Panc1 (cell line): ENCODE measurements at regions not wholly inside any gene's neighbourhood (a gene's known extent, or its start where the extent isn't known, plus 50 kb on each side); places are given as distances from the start of the nearest gene placed in this dataset.

Experiments
- ATAC-seq: fragments of 200-7000 bp; cut with Tn5 transposase; 2 replicates; pipeline ENCODE4 v1.9.1; 2020; ENCODE audit warnings: mild to moderate bottlenecking, moderate library complexity
- BruUV-seq: library from RNA; stranded (reverse); fragments of 400-500 nt; replicated peaks from 2 replicates; lab custom pipeline; 2021; lab: Mats Ljungman, UMichigan
- CTCF ChIA-PET: fragments of 300-600 bp; sonication (Branson Sonifier 250); formaldehyde crosslinking; loops from one replicate; lab custom pipeline; 2022; ENCODE audit warnings: antibody characterized with exemption; lab: Charles Lee
- POLR2A ChIA-PET: fragments of 300-600 bp; sonication (Branson Sonifier 250); formaldehyde crosslinking; loops from one replicate; lab custom pipeline; 2022; ENCODE audit warnings: antibody characterized with exemption; lab: Charles Lee
- DNase-seq: peaks from one replicate; pipeline ENCODE4 v3.0.0-alpha.2; 2010; ENCODE audit warnings: low read depth, low spot score
- H3K27ac ChIP-seq: 2 replicates; pipeline ENCODE4 v1.5.1; 2011; ENCODE audit warnings: mild to moderate bottlenecking, low read length, inconsistent platforms
- H3K27me3 ChIP-seq: fragments of 200-500 bp; sonication (Bioruptor generic); 2 replicates; pipeline ENCODE4 v1.6.0; 2014; ENCODE audit warnings: low read length, inconsistent platforms; ENCODE audit not compliant: control insufficient read depth, insufficient read depth
- H3K36me3 ChIP-seq: fragments of 200-500 bp; sonication (Bioruptor generic); 2 replicates; pipeline ENCODE4 v1.5.1; 2014; ENCODE audit warnings: inconsistent platforms, mild to moderate bottlenecking, low read length, moderate library complexity; ENCODE audit not compliant: control insufficient read depth, insufficient read depth
- H3K4me1 ChIP-seq: 2 replicates; pipeline ENCODE4 v1.5.1; 2011; ENCODE audit warnings: inconsistent platforms, mild to moderate bottlenecking, low read length, moderate library complexity; ENCODE audit not compliant: control insufficient read depth, insufficient read depth
- H3K4me3 ChIP-seq, 2 experiments: 2 replicates each; pipeline ENCODE4 v1.5.1; 2011 to 2012; ENCODE audit warnings: low read depth in 2 of 2, low read length in 2 of 2, mild to moderate bottlenecking in 2 of 2, inconsistent platforms in 1 of 2, moderate library complexity in 1 of 2
- H3K9me3 ChIP-seq: fragments of 200-500 bp; sonication (Bioruptor generic); 2 replicates; pipeline ENCODE4 v1.5.1; 2014; ENCODE audit warnings: low read depth, mild to moderate bottlenecking, inconsistent platforms, low read length, moderate library complexity; ENCODE audit not compliant: control insufficient read depth, insufficient read depth
- POLR2AphosphoS5 ChIP-seq: IDR thresholded peaks from 2 replicates; pipeline ENCODE4 v1.6.1; 2012; ENCODE audit warnings: mild to moderate bottlenecking, low read depth, low read length, moderate library complexity
- SIN3A ChIP-seq: IDR thresholded peaks from 2 replicates; pipeline ENCODE4 v1.6.1; 2012; ENCODE audit warnings: low read depth, mild to moderate bottlenecking, low read length, moderate library complexity, borderline replicate concordance; ENCODE audit not compliant: insufficient read depth
- TCF7L2 ChIP-seq: IDR thresholded peaks from 2 replicates; pipeline ENCODE4 v1.6.1; 2011; ENCODE audit warnings: mild to moderate bottlenecking, low read depth, low read length, inconsistent platforms
- in situ Hi-C: cut with HindIII; loops from 2 replicates; pipeline ENCODE4 v1.10.0; 2016; ENCODE audit warnings: low sequenced_read_pairs, low pct_unique_long_range_greater_than_20kb
- intact Hi-C: fragments of 100-400 bp; cut with micrococcal nuclease; formaldehyde crosslinking; loops from one replicate; pipeline ENCODE4 v1.10.0; 2022; ENCODE audit not compliant: unreplicated experiment
- TF ChIP-seq, protein P1 (sequence below): fragments of 450-650 bp; IDR thresholded peaks from 2 replicates; pipeline ENCODE4 v1.5.1; 2017; ENCODE audit warnings: mild to moderate bottlenecking
- TF ChIP-seq, protein P2 (sequence below), 2 experiments: IDR thresholded peaks; 2 replicates each; pipeline ENCODE4 v1.6.1; 2011 to 2012; ENCODE audit warnings: low read depth in 2 of 2, control low read depth in 1 of 2, low read length in 1 of 2, mild to moderate bottlenecking in 1 of 2, moderate library complexity in 1 of 2; ENCODE audit not compliant: insufficient read depth in 1 of 2

DNA sequence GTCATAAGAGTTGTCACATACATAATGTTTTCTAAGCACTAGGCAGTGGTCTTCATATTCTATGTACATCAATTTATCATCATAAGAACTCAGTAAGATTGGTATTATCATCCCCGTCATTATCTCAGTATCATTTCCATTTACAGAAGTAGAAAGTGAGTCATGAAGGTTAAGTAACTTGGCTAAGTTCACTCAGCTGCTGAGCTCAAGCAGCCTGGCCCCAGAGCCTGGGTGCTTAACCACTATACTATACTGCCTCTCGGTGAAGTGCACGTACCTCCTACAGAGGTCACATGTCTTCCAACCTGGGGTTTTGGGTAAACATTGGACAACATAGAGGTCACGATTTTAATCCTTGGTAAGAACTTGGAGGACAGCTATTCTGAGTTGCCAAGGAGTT is 161.5 kb upstream of the GATB start:
- Histone ChIP-seq H3K27me3 (no peaks in the 10 kb centered on the region), H3K36me3 (no peaks in the 10 kb centered on the region), H3K9me3 (no peaks in the 10 kb centered on the region), H3K4me1 (no peaks in the 10 kb centered on the region), H3K4me3 (no peak overlapping the region), H3K27ac (no peak overlapping the region)
- DNase-seq (no peak), ATAC-seq (no peak)
- ChIA-PET POLR2A (no interaction called here), CTCF (interaction anchor here (0.6 kb wide), 1 partner anchor 418 kb away, joined by 5 read pairs; no protein-coding TSS in a partner anchor)
- no TSS peak for BruUV-seq
- in situ Hi-C loops (no loop called here), intact Hi-C loops (no loop called here)
- TF ChIP-seq TCF7L2 (no peak), POLR2AphosphoS5 (no peak), SIN3A (no peak)
- TF ChIP-seq, protein P1, sequence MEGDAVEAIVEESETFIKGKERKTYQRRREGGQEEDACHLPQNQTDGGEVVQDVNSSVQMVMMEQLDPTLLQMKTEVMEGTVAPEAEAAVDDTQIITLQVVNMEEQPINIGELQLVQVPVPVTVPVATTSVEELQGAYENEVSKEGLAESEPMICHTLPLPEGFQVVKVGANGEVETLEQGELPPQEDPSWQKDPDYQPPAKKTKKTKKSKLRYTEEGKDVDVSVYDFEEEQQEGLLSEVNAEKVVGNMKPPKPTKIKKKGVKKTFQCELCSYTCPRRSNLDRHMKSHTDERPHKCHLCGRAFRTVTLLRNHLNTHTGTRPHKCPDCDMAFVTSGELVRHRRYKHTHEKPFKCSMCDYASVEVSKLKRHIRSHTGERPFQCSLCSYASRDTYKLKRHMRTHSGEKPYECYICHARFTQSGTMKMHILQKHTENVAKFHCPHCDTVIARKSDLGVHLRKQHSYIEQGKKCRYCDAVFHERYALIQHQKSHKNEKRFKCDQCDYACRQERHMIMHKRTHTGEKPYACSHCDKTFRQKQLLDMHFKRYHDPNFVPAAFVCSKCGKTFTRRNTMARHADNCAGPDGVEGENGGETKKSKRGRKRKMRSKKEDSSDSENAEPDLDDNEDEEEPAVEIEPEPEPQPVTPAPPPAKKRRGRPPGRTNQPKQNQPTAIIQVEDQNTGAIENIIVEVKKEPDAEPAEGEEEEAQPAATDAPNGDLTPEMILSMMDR, result no peak
- TF ChIP-seq, protein P2, sequence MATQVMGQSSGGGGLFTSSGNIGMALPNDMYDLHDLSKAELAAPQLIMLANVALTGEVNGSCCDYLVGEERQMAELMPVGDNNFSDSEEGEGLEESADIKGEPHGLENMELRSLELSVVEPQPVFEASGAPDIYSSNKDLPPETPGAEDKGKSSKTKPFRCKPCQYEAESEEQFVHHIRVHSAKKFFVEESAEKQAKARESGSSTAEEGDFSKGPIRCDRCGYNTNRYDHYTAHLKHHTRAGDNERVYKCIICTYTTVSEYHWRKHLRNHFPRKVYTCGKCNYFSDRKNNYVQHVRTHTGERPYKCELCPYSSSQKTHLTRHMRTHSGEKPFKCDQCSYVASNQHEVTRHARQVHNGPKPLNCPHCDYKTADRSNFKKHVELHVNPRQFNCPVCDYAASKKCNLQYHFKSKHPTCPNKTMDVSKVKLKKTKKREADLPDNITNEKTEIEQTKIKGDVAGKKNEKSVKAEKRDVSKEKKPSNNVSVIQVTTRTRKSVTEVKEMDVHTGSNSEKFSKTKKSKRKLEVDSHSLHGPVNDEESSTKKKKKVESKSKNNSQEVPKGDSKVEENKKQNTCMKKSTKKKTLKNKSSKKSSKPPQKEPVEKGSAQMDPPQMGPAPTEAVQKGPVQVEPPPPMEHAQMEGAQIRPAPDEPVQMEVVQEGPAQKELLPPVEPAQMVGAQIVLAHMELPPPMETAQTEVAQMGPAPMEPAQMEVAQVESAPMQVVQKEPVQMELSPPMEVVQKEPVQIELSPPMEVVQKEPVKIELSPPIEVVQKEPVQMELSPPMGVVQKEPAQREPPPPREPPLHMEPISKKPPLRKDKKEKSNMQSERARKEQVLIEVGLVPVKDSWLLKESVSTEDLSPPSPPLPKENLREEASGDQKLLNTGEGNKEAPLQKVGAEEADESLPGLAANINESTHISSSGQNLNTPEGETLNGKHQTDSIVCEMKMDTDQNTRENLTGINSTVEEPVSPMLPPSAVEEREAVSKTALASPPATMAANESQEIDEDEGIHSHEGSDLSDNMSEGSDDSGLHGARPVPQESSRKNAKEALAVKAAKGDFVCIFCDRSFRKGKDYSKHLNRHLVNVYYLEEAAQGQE (IDR thresholded peaks at IDR 0.05; ENCODE audit: insufficient read depth in 1 of 2, low read depth in 2 of 2, low read length in 1 of 2), result no peak

DNA sequence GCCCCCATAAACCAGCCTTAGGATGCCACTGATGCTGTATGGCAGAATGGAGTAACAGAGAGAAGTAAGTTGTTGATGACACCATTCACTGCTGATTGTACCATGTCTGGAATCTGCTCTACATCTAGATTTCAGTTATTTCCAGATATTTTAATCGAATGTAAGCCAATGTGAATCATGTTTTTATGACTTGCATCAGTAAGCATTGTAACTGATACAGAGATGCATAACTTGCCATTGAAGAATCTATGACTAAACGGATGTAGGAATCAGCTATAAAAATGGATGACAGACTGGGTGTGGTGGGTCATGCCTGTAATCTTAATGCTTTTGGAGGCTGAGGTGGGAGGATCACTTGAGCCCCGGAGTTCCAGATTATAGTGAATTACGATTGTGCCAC is 161.0 kb upstream of the GATB start:
- Histone ChIP-seq H3K27ac (no peak overlapping the region), H3K9me3 (no peaks in the 10 kb centered on the region), H3K36me3 (no peaks in the 10 kb centered on the region), H3K4me1 (no peaks in the 10 kb centered on the region), H3K27me3 (no peaks in the 10 kb centered on the region), H3K4me3 (no peak overlapping the region)
- ChIA-PET POLR2A (no interaction called here), CTCF (no interaction called here)
- in situ Hi-C loops, result no loop called here
- DNase-seq (no peak), ATAC-seq (no peak)
- intact Hi-C loops, result no loop called here
- BruUV-seq, result no TSS peak
- TF ChIP-seq POLR2AphosphoS5 (no peak), SIN3A (no peak), TCF7L2 (no peak)
- TF ChIP-seq, protein P2 (IDR thresholded peaks at IDR 0.05; ENCODE audit: insufficient read depth in 1 of 2, low read depth in 2 of 2, low read length in 1 of 2), result no peak
- TF ChIP-seq, protein P1, result no peak
